ENCODE measurements at regions not wholly inside any gene's neighbourhood (a gene's known extent, or its start where the extent isn't known, plus 50 kb on each side); places are given as distances from the start of the nearest gene placed in this dataset.

GRCh38 chr18:46426021-46426678 is 230.9 kb downstream of the LOXHD1 start (continued):
- TF ChIP-seq NR0B1 (IDR thresholded peaks at IDR 0.05; ENCODE audit: partially characterized antibody) (no peak), ZSCAN29 (IDR thresholded peaks at IDR 0.05) (no peak), ZNF354B (CRISPR knock-in tag; IDR thresholded peaks at IDR 0.05) (no peak), RBM34 (IDR thresholded peaks at IDR 0.05; ENCODE audit: borderline replicate concordance, insufficient read depth, low read length) (no peak)

- no peak overlapping the region for H3K4me3 ChIP-seq
- no peaks in the 10 kb centered on the region; a peak in 1 of 5 replicates for H3K27me3 ChIP-seq (ENCODE audit: control insufficient read depth in 2 of 2, insufficient read depth in 2 of 2, low read length in 2 of 2)
- WGBS (ENCODE audit: insufficient coverage, low coverage, missing lambda C conversion rate), result 40% methylated on average over 1 of the region's 1 CpG
- intact Hi-C loops (cut with micrococcal nuclease) (no loop called here), in situ Hi-C loops (cut with MboI) (no loop called here)
- H3K9me1 ChIP-seq (ENCODE audit: control insufficient read depth, insufficient read depth, low read length), result no peaks in the 10 kb centered on the region
- H4K20me1 ChIP-seq (replicated peaks; ENCODE audit: control insufficient read depth, insufficient read depth, low read length), result no peaks in the 10 kb centered on the region
- ChIA-PET CTCF (ENCODE audit: low intra/inter-chr PET ratio) (no interaction called here), POLR2A (interaction anchor here (0.7 kb wide), 1 partner anchor 20 kb away, joined by 3 read pairs; no protein-coding TSS in a partner anchor)
- peaks cover 9 to 19% of the 10 kb centered on the region in 2 experiments for H3K4me1 ChIP-seq (replicated peaks in 1 of 2; ENCODE audit: control insufficient read depth in 2 of 2, insufficient read depth in 2 of 2, low read length in 2 of 2)
- H3K27ac ChIP-seq (ENCODE audit: extremely low read depth, low read depth, low read length), result no peak overlapping the region
- no TSS peak for BruUV-seq (replicated peaks)
- no peak for DNase-seq (ENCODE audit: extremely low read depth in 1 of 4, low spot score in 3 of 4)
- no peak for ATAC-seq
- H3K9ac ChIP-seq (ENCODE audit: insufficient read depth in 1 of 2, low read depth in 2 of 2, low read length in 2 of 2), result no peak overlapping the region
- H3K79me2 ChIP-seq (ENCODE audit: control insufficient read depth, insufficient read depth, low read length), result no peaks in the 10 kb centered on the region
- H2AFZ ChIP-seq (ENCODE audit: low read depth, low read length), result no peak overlapping the region
- no peaks in the 10 kb centered on the region for H3K9me3 ChIP-seq (replicated peaks; ENCODE audit: control insufficient read depth, insufficient read depth, low read depth, low read length)
- no peak for FAIRE-seq
- no peaks in the 10 kb centered on the region for H3K36me3 ChIP-seq (ENCODE audit: control insufficient read depth, insufficient read depth, low read length)
- no peak overlapping the region for H3K4me2 ChIP-seq (ENCODE audit: insufficient read depth, low read length)
- TF ChIP-seq CBX8 (IDR thresholded peaks at IDR 0.05; ENCODE audit: borderline replicate concordance, extremely low read depth, low read depth, low read length, poor library complexity, severe bottlenecking), result no peak
- no peak for TF ChIP-seq KLF1 (tag; IDR thresholded peaks at IDR 0.05)
- no peak for TF ChIP-seq PHF8 (IDR thresholded peaks at IDR 0.05; ENCODE audit: borderline replicate concordance, low read length)
- TF ChIP-seq TRIM25 (IDR thresholded peaks at IDR 0.05; ENCODE audit: borderline replicate concordance), result no peak
- TF ChIP-seq HIVEP1 (CRISPR knock-in tag; IDR thresholded peaks at IDR 0.05), result no peak
- TF ChIP-seq GTF2A2 (tag; IDR thresholded peaks at IDR 0.05), result no peak
- TF ChIP-seq CTBP1 (IDR thresholded peaks at IDR 0.05; ENCODE audit: borderline replicate concordance), result no peak
- TF ChIP-seq ZNF830 (CRISPR knock-in tag; IDR thresholded peaks at IDR 0.05), result no peak
- TF ChIP-seq SUPT5H (IDR thresholded peaks at IDR 0.05), result no peak
- no peak for TF ChIP-seq TARDBP (IDR thresholded peaks at IDR 0.05)
- TF ChIP-seq CREB3L1 (IDR thresholded peaks at IDR 0.05; ENCODE audit: borderline replicate concordance, low read depth), result no peak
- no peak for TF ChIP-seq LARP7 (IDR thresholded peaks at IDR 0.05)
- TF ChIP-seq ZNF589 (CRISPR knock-in tag; IDR thresholded peaks at IDR 0.05; ENCODE audit: low read depth), result no peak
- no peak for TF ChIP-seq ZNF12 (CRISPR knock-in tag; IDR thresholded peaks at IDR 0.05)
Measured at GRCh38 chr18:46426679-46427047, 230.4 kb downstream of the LOXHD1 start.
